Hepatocyte (in vitro differentiated cells): ENCODE measurements at regions not wholly inside any gene's neighbourhood (a gene's known extent, or its start where the extent isn't known, plus 50 kb on each side); places are given as distances from the start of the nearest gene placed in this dataset.
"Not testable (repeated sequence)": the region's sequence is repeated elsewhere in the genome, so short reads cannot be mapped to it uniquely, and the experiment has no call there.

Source experiments
- CTCF ChIP-seq: fragments of 200-600 bp; sonication (generic); IDR thresholded peaks from 2 replicates; pipeline ENCODE4 v1.5.1; 2016; ENCODE audit warnings: antibody characterized with exemption, mild to moderate bottlenecking; ENCODE audit not compliant: poor library complexity
- EZH2 ChIP-seq: fragments of 200-600 bp; sonication (generic); IDR thresholded peaks from 2 replicates; pipeline ENCODE4 v1.6.1; 2016; ENCODE audit warnings: antibody characterized with exemption, mild to moderate bottlenecking, borderline replicate concordance

GRCh38 chr16:16463792-16464191 is 84.9 kb downstream of the NPIPA7 start:
- not testable (repeated sequence) for TF ChIP-seq EZH2, CTCF
